GM19372 (cell line): ENCODE measurements at regions not wholly inside any gene's neighbourhood (a gene's known extent, or its start where the extent isn't known, plus 50 kb on each side); places are given as distances from the start of the nearest gene placed in this dataset.

Experiments
- ATAC-seq: cut with Tn5 transposase; IDR thresholded peaks from one replicate; pipeline ENCODE4 v1.9.1; 2021; ENCODE audit warnings: mild to moderate bottlenecking, low read depth, moderate library complexity; ENCODE audit not compliant: unreplicated experiment

DNA sequence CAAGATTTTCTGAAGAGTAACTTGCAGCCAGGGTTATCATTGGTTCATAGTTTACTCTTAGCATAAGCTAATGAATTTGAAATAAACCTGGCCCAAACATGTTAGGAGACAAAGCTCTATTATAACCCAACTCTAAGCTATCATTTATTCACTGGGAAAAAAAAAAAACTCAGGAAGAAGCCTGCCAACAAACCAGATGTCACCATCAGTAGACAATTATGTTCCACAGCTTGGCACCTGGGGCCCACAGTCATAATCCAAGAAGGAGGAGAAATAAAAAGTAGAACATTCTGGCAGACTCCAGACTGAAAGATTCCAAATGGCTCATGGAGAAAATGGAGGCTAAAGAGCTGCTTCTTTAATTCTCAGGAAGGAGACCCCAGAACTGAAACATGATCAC, 100.0 kb upstream of the CNR1 start:
- no peak for ATAC-seq

DNA sequence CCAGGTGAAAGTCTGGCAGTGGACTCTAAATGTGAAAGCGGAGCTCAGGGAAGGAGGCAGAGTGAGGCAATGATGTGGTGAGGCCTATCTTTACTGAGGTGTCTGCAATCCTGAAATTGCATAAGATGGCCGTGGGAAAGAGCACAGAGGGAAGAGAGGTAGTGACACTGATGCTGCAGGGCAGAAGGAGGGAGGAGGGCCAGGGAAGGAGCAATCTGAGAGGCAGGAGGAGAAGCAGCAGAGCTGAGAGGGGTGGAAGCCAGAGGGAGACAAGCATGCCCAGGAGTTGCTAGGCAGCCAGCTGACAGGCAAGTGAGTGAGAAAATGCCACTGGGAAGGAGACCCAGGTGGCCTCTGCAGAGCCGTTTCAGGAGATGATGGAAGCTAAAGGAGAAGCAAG, 97.4 kb upstream of the CNR1 start:
- no peak for ATAC-seq

DNA sequence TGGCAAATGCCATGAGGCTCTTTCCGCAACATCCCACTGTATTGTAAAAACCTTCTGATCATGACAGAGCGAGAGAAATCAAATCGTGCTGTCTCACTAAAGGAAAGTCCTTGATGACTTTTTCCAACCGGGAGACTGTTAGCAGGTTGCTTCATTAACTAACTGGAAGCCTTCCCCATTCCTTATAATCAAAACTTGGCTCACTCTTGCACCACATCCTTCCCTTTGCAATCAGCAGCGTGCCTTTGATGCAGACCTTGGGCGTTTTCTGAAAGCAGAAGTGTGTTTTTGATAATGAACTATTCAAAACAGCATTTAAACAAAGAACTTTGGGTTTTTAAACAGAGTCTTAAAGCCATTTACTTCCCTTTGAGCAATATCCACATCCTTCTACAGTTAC, 96.2 kb upstream of the CNR1 start:
- no peak for ATAC-seq

DNA sequence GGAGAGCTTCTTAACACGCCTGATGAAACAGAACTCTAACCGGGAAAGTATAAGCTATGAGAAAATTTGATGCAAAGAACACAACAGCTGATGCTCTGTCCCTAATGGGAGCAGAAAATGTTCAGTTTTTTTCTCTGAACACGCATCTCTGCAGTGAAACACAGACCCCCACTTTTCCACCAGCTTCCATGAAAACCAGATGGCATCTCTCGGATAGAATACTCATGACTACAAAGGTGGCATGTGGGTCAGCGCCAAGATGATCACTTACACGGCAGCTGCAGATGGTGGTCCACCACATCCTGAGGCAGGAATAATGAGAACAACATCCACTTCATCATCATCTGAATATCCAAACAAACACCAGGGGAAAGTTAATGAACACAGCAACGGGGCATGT, 85.2 kb upstream of the CNR1 start:
- no peak for ATAC-seq

DNA sequence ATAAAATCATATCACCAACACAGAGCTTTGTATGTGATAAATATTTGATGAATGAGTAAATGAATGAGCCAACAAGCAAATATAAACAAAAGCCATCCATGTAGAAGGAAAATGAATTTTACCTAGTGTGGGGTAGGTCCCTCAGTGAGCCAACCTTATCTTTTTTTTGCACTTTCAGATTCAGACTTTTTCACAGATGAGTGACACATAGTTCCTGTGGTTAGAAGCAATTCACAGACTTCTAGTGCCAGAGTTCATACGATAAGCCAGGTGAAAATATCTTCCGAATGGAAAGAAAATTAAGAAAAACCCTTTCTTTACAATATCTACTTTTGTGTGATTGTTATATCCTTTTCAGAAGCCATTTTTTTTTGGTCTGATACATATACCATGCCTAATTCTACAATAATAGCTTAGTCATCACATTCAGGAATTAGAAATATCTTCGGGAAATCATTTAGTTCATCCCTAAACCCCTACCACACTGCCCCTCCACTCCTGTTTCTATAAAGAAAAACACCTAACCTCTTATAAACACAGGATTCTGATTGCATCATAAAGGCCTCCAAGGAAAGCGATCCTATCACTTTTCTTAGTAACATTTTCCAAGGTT, 82.7 kb upstream of the CNR1 start:
- no peak for ATAC-seq

DNA sequence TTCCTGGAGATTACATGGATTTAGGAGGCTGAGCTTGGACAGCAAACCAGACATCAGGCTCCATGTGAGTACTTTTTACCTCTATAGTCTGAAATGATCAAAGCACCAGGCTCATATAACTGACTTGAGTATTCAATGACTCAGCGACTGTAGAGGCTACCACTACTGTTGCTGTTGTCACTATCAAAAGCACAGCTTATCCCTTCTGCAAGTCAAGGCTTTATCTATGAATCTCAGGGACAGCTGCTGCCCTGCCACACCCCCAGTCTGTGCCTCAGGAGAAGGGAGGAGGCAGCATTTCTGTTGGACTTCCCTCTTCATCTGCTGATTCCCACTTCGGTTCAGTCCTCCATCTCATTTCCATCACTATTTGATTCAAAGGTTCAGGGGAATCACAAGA, 80.5 kb upstream of the CNR1 start:
- no peak for ATAC-seq

DNA sequence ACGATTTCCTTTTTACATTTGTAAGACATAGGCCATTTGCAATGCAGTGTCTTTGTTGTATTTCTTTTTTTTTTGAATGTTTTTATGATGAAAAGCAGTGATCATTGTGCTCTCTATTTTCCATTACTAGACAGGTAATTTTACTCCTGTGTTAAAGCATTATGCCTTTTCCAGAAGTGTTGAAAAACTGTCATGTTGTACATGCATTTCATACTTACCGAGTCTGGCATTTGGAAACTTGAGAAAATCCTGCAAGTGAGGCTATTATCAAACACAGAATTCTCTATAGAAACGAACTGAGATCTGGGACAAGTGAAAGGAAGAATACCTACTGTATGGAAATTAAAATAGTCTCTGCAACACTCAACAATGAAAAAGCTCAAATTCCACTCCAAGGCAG, 78.6 kb upstream of the CNR1 start:
- ATAC-seq: no peak

DNA sequence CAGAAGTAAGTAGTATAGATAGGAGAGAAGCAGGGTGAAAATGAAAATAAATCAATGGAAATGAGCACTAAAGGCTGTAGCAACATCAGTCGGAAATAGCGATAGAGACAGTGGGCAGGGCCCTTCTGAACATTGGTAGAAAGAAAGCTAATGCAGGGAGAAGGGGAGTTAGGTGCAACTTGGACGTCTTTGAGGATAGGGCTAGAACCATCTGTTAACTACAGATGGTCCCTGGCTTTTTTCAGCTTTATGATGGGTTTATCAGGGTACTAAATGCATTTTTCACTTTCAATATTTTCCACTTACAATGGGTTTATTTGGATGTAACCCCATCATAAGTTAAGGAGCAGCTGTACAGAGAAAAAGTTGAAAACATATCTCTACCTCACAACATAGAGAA, 72.8 kb upstream of the CNR1 start:
- no peak for ATAC-seq

DNA sequence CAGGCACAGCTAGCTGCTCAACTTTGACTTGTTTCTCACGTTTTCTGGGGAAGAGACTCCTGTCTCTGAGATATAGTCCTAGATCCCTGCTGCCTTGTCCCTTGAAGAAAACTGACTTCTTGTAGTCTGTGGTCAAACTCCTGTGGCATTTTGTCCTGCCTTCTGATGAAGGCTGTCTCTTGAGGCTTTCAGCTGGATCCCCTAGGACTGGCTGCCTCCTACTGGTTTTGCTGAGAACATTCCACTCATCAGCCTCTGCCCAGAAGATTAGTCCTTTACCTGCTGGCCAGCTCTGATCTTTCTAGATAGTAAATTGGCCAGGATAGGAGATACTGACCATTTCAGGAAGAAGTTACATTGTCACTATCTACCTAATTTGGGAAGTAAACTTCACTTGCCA, 71.9 kb upstream of the CNR1 start:
- ATAC-seq: no peak

DNA sequence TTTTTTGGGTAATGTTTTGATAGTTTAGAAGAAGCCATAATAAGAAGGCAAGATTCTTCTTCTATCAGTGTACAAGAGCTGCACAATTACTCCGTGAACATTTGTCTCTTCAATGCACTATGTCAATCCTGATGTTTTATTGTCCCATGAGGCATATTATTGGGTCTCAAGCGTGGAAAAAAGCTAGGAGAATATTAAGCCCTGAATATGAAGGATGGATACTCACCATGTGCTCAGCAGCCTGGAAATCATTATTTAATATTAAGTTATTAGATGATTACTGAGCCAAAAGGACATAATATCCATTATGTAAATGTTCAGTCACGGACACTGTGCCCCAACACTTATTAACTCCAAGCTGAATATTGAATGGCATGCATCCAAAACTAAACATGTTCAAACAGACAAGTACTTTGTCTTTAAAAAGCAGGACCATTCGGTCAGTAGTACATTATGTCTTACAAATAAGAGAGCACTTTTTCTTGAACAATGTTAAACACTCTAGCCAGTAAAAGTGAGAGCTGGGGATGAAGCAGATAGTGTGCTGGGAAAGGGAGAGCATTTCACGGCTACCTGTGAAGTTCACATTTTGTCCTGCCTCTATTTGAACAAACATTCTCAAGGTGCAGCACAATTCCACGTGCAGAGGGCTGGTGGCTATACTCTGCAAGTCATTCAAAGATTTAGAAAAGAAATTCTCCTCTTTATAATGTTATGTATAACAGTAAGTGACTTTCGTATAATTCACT, 70.6 kb upstream of the CNR1 start:
- no peak for ATAC-seq

DNA sequence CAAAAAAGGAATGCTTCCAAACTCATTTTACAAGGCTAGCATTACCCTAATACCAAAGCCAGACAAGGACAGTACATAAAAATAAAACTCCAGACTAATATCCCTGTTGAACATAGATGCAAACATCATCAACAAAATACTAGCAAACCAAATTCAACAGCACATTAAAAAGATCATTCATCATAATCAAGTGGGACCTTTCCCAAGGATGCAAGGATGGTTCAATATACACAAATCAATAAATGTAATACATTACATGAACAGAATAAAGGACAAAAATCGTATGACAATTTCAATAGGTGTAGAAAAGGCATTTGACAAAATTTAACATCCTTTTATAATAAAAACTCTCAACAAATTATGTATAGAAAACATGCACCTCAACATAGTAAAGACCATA, 66.6 kb upstream of the CNR1 start:
- ATAC-seq: no peak

DNA sequence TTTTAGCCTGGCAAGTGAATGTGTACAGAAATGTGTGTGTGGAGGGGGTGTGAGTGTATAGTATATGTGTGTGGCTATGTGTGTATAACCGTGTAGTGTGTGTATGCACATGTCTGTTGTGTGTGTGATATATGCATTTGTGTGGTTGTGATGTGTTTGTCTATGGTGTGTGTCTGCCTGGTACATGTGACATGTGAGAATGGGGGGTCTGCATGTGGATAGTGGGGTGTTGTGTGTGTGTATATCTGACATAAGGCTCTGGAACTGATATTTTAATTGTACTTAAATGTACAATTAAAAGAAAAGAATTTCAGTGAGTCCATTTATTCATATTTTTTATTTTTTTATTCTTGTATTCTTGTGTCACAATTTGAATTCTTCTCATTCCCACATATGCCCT, 57.2 kb upstream of the CNR1 start:
- ATAC-seq: no peak

DNA sequence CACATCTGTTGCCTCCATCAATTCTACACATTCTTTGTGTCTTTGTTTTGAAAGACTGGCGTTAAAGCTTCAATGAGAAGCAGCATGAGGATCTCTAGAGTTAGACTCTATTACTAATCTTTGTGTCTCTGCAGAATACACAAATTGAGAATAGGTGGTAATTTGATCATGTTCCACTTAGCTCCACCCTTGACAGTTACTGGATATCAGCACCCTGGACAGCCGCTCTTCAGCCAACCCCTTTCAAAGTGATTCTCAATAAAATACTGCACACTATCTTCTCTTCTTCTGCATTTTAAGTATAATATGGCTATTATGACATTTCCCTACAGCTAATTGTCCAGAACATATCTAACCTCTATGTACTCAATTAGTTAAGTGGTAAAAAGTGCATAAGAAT, 54.3 kb upstream of the CNR1 start:
- no peak for ATAC-seq

DNA sequence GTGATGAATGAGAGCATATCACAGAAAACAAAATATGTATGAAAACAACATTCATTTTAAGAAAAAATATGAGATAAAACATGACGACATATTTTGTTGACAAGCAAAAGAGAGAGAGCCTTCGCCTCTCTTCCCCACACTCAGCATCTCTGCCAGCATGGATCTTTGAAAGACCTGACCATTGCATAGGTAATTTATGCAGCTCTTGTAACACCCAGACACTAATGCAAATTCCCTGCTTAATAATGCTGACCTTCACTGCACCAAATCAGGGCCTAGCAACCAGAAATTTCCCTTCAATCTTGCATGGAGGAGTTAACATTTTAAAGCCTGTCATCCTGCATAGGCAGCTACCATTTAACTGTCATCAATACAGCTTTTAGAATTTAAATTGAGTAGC, 50.0 kb upstream of the CNR1 start:
- no peak for ATAC-seq
